Activated naive CD4-positive, alpha-beta T cell treated with anti-CD3 and anti-CD28 coated beads, Interleukin-2, amount 50 U/mL, for 16 hours (primary cell): ENCODE measurements at regions not wholly inside any gene's neighbourhood (a gene's known extent, or its start where the extent isn't known, plus 50 kb on each side); places are given as distances from the start of the nearest gene placed in this dataset.
"Not testable (repeated sequence)": the region's sequence is repeated elsewhere in the genome, so short reads cannot be mapped to it uniquely, and the experiment has no call there.

Source experiments
- DNase-seq: peaks from one replicate; pipeline ENCODE4 v3.0.0-alpha.2; 2020

DNA sequence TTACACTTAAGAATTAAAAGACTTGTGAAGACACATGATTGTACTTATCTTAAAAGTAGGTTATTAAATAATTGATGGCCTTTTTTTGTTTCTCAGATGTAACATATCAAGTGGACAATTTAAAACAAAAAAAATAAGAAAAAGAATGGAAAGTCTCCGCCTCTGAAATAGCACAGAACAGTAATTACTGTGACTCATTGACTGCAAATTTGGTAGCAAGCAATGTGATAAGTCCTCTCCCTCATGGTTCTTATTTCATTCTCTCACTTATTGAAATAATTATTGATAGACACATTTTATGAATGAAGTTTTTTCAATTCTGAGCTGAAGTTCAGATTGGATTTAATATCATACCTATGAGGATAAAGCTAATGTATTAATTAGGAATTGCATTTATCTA lies 717.9 kb upstream of the LUZP2 start:
- DNase-seq: no peak

DNA sequence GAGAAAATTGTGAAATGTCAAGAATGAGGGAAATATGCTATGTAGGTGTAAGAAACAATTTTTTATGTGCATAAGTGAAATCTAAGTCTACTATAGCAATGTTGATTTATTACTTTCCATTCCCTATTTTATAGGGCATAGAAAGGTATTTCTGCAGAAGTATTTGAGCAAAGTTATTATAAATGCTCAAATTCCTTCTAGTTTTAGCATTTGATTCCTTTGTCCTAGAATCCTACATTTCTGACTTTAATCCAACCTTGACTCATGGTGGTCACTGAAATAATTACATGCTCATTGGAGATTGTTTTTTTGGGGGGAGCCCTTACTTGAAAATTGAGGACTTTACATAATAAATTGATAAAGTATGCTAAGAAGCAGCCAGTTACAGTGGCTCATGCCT lies 716.6 kb upstream of the LUZP2 start:
- no peak for DNase-seq

DNA sequence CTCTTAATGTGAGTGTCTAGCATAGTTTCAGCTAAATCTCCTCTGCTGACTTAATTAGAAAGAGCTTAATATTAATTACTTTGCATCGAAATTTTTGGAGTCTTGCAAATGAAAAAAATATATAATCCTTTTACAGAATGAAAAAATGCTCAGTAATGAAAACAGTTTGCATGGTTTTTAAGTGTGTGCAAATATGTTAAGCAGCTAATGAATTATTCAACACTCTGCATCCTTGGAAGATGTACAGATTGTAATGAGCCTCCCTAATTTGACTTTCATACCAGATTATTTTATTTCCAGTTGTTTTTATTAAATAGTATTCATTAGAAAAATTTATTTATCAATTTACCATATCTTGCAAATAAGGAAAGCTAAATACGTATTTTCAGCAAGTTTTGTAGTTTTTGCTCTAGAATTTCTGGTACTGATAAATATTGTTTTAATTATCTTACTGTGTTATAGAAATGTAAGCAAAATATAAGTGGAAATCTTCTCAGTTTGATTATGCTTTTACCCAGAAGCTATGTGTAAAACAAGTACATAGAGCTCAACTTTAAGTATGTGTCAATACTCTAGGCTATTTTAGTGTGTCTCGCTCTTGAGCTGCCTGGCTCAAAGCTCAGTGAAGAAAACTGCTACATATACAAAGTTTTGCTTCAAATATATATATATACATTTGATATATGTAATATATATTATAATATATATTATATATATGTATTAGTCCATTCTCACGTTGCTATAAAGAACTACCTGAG lies 714.9 kb upstream of the LUZP2 start:
- DNase-seq: no peak

DNA sequence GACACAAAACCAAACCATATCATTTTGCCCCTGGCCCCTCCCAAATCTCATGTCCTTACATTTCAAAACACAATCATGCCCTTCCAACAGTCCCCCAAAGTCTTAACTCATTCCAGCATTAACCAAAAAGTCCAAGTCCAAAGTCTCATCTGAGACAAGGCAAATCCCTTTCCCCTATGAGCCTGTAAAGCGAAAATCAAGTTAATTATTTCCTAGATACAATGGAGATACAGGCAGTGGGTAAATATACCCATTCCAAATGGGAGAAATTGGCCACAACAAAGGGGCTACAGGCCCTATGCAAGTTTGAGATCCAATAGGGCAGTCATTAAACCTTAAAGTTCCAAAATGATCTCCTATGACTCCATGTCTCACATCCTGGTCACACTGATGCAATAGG lies 709.9 kb upstream of the LUZP2 start:
- not testable (repeated sequence) for DNase-seq

DNA sequence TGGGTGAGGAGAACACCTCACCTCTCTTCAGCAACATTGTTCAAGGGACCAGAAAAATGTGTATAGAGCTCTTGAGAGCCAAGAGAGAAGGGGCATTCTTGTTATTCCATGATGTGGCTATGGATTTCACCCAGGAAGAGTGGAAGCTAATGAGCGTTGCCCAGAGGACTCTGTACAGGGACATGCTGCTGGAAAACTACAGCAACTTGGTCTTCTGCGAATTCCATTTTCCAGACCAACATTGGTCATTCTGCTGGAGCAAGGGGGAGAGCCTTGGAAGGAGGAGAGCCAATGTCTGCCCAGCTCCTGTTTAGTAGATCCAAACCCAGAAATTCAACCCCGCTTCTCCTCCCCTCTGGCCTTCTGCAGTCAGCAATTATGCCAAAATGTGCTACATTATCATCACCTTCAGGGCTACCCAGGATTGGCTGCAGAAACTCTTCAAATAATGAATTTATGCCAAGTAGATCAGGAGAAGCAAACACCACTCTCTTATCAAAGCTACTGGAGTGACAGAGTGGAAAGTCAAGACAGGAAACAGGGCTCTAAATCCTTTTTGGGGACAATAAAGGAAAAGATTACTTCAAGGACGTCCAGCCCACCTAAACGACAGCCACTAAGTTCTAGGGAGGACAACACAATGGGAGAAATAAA lies 707.5 kb upstream of the LUZP2 start:
- no peak for DNase-seq

DNA sequence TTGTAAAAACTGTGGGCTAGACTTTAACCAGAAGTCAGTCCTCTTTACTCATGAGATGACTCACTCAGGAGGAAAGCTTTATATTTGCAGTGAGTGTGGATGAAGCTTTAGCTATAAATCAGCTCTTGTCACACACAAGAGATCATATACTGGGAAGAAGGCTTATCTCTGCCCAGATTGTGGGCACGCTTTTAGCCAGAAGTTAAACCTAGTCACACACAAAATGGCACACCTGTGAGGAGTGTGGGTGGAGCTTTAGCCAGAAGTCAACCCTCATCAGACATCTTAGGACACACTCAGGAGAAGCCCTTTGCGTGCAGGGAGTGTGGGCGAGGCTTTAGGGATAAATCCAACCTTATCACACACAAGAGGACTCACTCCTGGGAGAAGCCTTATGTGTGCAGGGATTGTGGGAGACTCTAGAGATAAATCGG lies 706.9 kb upstream of the LUZP2 start:
- DNase-seq: no peak

DNA sequence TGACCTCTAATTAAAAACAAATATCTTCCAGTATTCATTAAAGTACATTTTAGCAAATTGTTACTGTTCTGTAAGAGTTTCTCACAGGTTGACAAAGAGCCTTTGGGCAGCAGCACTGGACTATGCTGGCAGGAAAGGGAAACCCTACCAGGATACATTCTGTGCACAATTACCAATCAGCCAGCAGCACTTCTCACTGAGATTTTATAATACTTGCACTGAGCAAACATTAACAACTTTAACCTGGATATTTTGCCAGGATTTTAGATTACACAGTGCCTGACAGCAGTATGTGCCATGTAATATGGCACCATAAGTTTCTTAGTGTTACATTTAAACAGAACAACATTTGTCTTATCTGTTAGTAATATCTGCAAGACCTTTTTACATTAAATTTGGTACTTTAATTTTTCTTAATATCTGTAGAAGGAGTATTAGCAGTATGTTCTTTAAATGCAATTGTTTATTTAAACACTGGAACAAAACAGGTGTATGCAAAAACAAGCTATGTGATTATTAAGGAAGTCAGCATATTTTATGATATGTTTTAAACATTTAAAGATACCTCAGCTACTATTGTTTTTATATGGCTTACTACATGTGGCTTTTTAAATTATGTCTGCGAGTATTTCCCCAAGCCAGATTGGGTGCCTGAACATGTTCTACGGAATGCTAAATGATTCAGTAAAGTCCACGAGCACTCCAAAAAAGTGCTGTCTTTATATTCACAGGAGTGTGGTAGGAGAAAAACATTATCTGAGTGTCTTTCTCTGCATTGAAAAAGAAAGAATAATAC lies 699.0 kb upstream of the LUZP2 start:
- DNase-seq: no peak

DNA sequence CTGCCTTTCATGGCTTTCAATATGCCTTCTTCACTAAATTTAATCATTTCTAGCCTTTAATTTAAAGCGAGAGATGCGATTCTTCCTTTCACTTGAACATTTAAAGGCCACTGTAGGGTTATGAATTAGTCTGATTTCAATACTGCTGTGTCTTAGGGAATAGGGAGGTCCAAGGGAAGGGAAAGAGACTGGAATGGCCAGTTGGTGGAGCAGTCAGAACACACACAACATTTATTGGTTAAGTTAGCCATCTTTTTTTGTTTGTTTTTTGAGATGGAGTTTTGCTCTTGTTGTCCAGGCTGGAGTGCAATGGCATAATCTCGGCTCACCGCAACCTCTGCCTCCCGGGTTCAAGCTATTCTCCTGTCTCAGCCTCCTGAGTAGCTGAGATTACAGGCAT lies 662.5 kb upstream of the LUZP2 start:
- not testable (repeated sequence) for DNase-seq

DNA sequence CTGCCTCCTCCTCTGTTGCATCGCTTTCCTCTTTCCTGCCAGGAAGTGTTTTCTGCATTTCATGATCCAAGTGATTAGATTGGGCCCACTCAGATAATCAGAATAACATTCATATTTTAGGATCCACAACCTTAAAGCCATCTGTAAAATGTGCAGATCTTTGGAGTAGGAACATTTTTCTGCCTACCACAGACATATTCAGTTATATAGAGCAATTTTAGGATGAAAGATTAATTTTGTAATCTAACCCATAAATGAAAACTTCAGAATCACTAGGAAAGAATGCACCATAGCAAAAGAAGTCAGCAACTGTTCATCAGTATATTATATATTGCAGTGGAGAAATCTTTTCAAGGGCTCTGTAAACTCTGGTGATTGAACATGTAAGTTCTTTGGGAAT lies 659.9 kb upstream of the LUZP2 start:
- DNase-seq: no peak

DNA sequence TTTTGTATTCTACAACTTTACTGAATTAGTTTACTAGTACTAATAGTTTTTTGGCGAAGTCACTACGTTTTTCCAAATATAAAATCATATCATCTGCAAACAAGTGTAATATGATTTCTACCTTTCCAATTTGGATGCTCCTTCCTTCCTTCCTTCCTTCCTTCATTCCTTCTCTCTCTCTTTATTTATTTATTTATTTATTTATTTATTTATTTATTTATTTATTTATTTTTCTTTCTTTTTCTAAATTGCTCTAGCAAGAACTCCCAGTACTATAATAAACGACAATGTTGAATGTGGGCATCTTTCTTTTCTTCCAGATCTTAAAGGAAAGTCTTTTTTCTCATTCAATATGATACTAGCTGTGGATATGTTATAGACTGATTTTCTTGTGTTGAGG lies 656.0 kb upstream of the LUZP2 start:
- no peak for DNase-seq

DNA sequence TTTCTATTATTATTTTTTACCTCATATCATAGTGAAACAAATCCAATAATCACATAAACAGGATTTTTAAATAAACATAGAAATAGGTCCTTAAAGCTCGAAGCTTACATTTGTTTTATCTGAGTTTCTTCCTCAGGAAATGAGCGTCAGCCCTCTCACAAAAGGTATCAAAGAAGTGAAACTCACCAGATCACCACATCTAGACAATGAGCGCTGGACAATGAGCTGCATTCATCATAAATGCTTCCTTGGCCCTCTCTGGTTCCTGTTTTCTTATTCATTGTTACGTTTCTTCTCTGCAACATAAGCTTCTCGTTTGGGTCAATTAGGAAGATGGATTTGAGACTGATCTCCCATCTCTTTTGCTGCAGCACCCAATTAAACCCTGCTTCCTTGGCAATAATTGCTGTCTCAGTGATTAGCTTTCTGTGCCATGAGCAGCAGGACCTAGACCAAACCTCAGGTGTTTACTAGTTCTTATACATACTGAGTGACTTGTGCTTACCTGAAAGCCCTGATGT lies 649.9 kb upstream of the LUZP2 start:
- no peak for DNase-seq

DNA sequence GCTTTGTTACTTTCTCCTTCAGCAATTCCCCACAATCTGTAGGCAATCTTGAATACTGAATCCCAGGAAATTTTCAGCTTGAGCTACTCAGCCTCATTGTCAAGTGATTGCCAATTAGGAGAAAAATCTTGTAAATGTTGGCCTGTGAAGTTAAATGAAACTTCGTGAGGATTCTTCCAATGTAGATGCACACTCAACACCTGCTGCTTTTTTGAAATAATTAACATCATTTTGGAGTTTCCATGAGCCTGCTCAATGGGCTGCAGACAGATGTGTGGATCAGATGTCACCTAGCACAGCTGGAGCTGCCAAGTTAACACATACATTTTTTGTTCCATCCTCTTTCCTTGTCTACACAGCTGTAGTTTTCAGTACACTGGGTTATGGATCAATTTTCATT lies 645.6 kb upstream of the LUZP2 start:
- DNase-seq: no peak

DNA sequence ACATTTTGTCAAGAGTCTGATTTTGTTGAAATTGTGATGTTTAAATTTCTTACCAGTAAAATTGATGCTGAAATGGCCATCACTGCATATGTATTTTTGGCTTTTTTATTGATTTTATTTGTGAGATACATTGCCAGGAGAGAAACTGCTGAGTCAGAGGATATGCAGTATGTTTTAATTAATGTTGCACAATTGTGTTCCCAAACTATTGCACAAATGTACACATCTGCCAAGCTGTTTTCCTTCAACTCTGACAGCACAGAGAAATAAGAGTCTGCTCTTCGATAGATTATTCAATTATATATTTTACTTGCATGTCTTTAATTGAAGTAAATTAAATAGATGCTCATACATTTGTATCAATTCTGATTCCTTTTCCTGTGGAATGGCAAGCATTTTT lies 640.2 kb upstream of the LUZP2 start:
- DNase-seq: no peak

DNA sequence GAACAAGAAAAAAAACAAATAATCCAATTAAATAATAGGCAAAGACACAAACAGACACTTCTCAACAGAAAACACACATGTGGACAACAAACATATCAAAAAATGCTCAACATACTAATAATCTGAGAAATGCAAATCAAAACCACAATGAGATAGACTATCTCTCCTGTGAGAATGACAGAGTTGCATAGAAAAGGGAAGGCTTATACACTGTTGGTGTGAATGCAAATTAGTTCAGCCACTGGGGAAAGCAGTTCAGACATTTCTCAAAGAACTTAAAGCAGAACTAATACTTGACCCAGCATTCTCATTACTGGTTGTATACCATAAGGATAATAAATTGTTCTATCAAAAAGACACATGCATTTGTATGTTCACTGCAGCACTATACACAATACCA lies 637.8 kb upstream of the LUZP2 start:
- no peak for DNase-seq

DNA sequence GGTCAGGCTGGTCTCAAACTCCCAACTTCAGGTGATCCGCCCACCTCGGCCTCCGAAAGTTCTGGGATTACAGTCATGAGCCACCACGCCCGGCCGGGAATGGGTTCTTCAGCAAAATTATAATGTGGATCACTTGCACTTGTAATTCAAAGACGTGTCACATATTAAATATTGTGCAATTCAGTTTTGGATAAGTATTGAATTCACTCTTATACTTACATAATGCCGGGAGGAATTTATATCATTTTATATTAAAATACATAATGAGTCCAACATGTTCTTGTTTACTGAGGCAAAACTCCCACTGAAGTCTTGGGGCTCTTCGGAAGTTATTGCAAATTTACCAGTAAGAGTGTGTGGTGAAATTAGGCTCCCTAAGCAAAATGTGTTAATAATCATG lies 635.2 kb upstream of the LUZP2 start:
- DNase-seq: no peak

DNA sequence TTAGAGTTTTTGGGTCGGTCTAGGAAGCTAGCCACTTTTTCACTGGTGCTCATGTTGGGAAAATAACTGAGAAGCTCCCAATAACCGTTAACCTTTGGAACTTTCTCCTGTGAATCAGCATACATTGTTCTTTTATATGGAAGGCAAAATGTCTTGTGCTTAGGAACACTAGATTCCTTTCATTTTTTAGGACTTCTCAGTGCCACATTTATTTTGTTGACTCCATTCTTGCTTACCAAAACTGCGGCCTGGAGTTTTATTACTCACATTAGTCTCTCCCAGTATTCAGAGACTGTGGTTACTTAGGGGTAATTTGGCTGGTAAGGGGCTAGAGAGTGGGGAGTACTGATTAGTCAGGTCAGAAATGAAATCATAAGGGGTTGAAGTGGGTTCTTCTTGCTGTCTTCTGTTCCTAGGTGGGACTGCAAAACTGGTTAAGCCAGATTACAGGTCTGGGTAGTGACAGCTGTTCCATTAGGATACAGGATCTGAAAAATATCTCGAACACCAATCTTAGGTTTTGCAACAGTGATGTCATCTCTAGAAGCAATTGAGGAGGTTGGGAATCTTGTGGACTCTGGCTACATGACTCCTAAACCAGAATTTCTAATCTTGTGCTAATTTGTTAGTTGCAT lies 631.4 kb upstream of the LUZP2 start:
- DNase-seq: no peak

DNA sequence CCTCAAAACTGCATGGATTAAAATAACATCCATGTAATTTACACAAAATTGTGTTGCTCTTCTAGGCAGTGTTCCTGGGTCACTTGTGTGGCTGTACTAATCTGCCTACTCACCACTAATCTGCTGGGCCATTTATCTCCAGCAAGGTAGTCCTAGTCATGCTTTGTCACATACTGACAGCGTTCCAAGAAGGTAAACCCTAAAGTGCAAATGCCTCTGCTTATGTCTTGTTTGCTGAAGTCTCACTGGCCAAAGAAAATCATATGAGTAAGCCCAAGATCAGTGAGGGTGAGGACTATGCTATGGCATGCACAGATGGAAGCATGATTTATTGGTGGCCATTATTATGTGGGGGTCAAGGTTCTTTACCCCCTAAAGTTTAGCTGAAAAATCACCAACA lies 630.2 kb upstream of the LUZP2 start:
- no peak for DNase-seq

DNA sequence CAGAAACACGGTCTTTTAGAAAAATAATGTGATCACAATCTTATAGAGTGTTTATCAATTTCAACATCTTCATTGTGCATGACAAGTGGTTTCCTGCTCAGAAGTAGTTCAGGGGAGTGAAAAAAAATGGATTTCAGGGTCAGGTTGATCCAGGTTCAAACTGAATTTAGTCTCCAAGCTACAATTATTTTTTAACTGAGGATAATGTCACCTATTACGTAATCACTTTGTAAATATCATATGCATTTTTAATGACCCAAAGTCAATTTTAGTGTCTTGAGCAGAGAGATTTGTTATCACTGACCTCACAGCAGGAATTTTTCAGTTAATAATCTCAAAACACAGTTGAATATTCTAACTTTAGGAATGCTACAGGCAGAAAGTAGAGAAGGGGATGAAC lies 627.2 kb upstream of the LUZP2 start:
- no peak for DNase-seq

DNA sequence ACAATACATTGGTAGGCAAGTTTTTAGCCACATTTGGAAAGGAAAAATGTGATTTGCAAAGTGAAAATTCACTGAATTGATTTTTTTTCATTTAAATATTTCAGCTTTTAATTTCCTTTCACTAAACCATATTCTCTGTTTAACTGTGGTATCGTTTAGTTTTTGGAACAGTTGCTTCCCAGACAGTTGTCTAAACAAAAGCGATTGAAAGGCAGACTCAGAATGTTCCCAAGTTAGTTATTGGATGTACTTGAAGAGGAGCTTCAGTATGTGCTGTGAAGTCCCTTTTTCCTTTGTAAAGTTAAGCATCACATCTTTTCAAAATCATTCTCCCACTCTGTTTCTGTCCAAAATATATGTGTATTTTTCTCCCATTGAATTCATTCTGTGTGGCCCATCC lies 623.4 kb upstream of the LUZP2 start:
- no peak for DNase-seq

DNA sequence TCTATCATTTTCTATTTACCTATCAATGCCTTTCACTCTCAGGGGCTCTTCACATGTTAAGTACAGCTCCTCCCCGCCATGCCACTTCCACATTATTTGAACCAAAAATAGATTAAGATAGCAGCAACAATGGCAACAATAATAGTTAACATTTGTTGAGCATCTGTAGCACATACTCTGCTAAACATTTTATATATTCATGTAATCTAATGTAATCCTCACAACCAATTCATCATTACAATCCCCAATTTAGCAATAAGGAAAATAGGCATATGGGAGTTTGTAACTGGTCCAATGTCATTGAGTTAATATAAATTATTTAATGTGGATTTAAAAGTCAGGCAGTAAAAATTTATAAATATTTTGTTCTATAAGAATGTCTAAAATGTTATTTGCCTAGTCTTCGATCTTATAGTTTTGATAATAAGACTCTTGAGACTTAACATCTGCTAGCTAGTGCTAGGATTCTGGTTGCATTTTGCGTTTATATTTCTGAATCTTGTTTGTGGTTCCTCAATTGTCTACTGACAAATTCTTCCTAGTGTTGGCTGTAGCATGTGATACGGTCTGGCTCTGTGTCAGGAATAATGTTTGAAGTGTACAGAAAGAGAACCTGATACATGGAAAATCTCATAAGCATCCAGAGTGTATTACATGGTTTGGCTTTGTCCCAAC lies 621.5 kb upstream of the LUZP2 start:
- no peak for DNase-seq

DNA sequence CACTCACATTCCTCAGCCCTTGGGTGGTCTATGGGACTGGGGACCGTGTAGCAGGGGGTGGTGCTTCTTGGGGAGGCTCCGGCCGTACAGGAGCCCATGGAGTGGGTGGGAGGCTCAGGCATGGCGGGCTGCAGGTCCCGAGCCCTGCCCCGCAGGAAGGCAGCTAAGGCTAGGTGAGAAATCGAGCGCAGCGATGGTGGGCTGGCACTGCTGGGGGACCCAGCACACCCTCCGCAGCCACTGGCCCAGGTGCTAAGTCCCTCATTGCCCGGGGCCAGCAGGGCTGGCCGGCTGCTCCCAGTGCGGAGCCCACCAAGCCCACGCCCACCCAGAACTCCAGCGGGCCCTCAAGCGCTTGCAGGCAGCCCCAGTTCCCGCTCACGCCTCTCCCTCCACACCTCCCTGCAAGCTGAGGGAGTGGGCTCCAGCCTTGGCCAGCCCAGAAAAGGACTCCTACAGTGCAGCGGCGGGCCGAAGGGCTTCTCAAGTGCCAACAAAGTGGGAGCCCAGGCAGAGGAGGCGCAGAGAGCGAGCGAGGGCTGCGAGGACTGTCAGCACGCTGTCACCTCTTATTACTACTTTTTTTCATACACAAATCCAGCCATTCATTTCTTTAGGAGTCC lies 613.3 kb upstream of the LUZP2 start:
- not testable (repeated sequence) for DNase-seq

DNA sequence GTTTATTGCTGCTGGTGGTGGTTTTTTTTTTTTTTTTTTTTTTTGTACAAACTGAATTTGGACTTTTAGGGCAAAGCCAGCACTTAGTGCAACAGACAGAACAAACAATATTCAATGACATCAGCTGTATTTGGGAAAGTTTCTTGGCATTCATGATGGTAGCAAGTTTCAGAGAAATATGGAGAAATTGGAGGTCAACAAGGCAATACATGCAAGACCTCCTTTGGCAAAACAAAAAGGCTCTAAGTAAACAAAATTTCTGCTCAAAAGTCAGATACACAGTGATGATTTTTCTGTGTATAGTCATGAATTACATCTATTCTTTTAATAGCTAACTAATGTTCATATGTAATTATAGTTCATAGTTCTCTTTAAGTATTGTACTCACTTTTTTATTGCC lies 612.5 kb upstream of the LUZP2 start:
- DNase-seq: no peak
